Memory B cell (primary cell): ENCODE measurements at regions not wholly inside any gene's neighbourhood (a gene's known extent, or its start where the extent isn't known, plus 50 kb on each side); places are given as distances from the start of the nearest gene placed in this dataset.
"Not testable (repeated sequence)": the region's sequence is repeated elsewhere in the genome, so short reads cannot be mapped to it uniquely, and the experiment has no call there.

Experiments used
- ATAC-seq: fragments of 150-1000 bp; cut with Tn5 transposase; 2 replicates; pipeline ENCODE4 v1.10.0; 2021; ENCODE audit warnings: low read depth, mild to moderate bottlenecking, moderate library complexity
- DNase-seq, 2 donors: peaks; one replicate each; pipeline ENCODE4 v3.0.0; 2022; ENCODE audit warnings: low spot score in 2 of 2
- H3K27ac Mint-ChIP-seq: one replicate; pipeline ENCODE4 v1.8.0; 2022; ENCODE audit warnings: mild to moderate bottlenecking, moderate library complexity, mixed read lengths
- H3K27me3 Mint-ChIP-seq: one replicate; pipeline ENCODE4 v1.8.0; 2022; ENCODE audit warnings: mixed read lengths
- H3K36me3 Mint-ChIP-seq: one replicate; pipeline ENCODE4 v1.8.0; 2022; ENCODE audit warnings: mild to moderate bottlenecking, mixed read lengths
- H3K4me1 Mint-ChIP-seq: one replicate; pipeline ENCODE4 v1.8.0; 2022; ENCODE audit warnings: mixed read lengths
- H3K4me3 Mint-ChIP-seq: one replicate; pipeline ENCODE4 v1.8.0; 2022; ENCODE audit warnings: mild to moderate bottlenecking, moderate library complexity, mixed read lengths
- H3K9me3 Mint-ChIP-seq: one replicate; pipeline ENCODE4 v1.8.0; 2022; ENCODE audit warnings: mixed read lengths

DNA sequence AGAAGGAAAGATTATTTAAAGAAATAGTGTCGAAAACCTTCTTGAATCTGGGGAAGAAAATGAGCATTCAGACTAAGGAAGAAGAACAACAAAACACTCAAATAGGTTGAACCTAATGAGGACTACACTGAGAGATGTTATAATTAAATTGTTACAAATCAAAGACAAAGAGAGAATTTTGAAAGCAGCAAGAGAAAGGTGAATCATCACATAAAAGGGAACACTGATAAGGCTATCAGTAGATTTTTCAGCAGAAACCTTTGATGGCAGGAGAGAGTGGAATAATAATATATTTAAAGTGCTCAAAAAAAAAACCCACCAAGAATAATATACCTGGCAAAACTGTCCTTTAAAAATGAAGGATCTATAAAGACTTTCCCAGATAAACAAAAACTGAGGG lies 114.9 kb downstream of the AREG start:
- H3K36me3 Mint-ChIP-seq, result no peaks in the 10 kb centered on the region
- H3K4me3 Mint-ChIP-seq, result no peak overlapping the region
- peaks cover 2% of the 10 kb centered on the region for H3K27me3 Mint-ChIP-seq
- no peak for DNase-seq
- H3K4me1 Mint-ChIP-seq, result no peaks in the 10 kb centered on the region
- no peak overlapping the region for H3K27ac Mint-ChIP-seq
- peaks cover 7% of the 10 kb centered on the region for H3K9me3 Mint-ChIP-seq
- ATAC-seq, result peak; percentile 21

DNA sequence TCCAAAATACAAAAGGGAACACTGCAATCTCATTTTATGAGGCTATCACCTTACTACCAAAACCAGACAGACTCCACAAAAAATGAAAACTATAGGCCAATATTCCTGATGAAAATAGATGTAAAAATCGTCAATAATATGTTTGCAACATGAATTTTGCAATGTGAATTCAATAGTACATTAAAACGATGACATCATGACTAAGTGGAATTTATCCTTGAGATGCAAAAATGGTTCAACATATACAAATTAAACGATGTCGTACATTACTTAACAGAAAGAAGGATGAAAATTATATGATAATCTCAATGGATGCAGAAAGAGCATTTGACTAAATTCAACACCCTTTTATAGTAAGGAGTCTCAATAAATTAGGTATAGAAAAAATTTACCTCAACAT lies 123.0 kb downstream of the AREG start:
- H3K9me3 Mint-ChIP-seq, result peaks cover 12% of the 10 kb centered on the region
- H3K27me3 Mint-ChIP-seq, result peaks cover 2% of the 10 kb centered on the region
- H3K27ac Mint-ChIP-seq, result no peak overlapping the region
- H3K4me3 Mint-ChIP-seq, result no peak overlapping the region
- DNase-seq, result no peak
- no peaks in the 10 kb centered on the region for H3K4me1 Mint-ChIP-seq
- peaks cover 1% of the 10 kb centered on the region for H3K36me3 Mint-ChIP-seq
- no peak for ATAC-seq

DNA sequence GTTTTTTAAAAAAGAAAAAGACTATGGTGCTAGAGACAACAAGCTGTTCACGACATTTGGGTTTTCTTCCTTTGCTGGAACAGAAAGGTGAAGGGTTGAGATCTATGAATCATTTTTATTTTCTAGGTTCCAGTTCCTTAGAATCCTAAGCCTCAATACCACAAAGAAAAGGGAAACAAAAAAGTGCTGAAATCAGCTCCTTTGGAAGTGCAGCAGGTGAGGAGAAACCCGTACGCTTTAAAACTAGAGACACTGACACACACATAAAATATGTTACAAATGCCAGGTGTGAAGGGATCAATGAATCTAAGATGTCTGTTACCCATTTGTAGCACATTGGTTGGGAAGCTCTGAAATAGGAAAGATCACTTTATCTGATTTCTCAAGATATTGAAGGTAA lies 125.2 kb downstream of the AREG start:
- ATAC-seq (no peak), DNase-seq (no peak)
- Mint-ChIP-seq H3K4me3 (no peak overlapping the region), H3K36me3 (peaks cover 1% of the 10 kb centered on the region), H3K4me1 (no peaks in the 10 kb centered on the region), H3K27me3 (peaks cover 4% of the 10 kb centered on the region), H3K27ac (no peak overlapping the region), H3K9me3 (peaks cover 9% of the 10 kb centered on the region)

DNA sequence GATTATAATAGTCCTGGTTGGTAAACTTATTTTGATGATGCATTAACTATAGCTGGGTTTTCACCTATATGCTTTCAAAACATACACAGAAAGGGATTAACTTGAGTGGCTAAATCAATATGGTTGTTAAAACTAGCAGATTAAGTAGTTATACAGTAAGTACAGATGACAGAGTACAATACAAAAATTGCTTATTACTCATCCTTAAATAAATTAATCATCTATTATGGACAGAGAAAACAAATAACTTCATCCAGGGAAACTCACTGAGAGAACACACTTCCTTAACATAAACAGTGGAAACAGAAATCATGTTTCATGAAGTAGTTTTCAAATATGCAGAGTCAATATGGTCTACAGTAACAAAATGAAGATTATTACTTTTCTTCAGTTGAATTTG lies 133.4 kb downstream of the AREG start:
- H3K4me1 Mint-ChIP-seq, result no peaks in the 10 kb centered on the region
- H3K9me3 Mint-ChIP-seq, result no peaks in the 10 kb centered on the region
- H3K36me3 Mint-ChIP-seq, result no peaks in the 10 kb centered on the region
- peaks cover 4% of the 10 kb centered on the region for H3K27me3 Mint-ChIP-seq
- H3K4me3 Mint-ChIP-seq, result no peak overlapping the region
- DNase-seq (no peak), ATAC-seq (no peak)
- H3K27ac Mint-ChIP-seq, result no peak overlapping the region

DNA sequence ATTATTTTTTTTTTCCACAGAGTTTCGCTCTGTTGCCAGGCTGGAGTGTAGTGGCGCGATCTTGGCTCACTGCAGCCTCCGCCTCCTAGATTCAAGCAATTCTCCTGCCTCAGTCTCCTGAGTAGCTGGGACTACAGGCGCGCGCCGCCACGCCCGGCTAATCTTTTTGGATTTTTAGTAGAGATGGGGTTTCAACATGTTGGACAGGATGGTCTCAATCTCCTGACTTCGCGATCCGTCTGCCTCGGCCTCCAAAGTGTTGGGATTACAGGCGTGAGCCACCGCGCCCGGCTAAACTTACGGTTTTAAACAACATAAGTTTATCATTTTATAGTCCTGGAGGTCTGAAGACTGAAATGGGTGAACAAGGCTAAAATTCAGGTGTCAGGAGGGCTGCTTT lies 133.9 kb downstream of the AREG start:
- not testable (repeated sequence) for H3K27me3 Mint-ChIP-seq, H3K27ac Mint-ChIP-seq, H3K4me1 Mint-ChIP-seq, ATAC-seq, H3K4me3 Mint-ChIP-seq, H3K9me3 Mint-ChIP-seq, DNase-seq, H3K36me3 Mint-ChIP-seq

DNA sequence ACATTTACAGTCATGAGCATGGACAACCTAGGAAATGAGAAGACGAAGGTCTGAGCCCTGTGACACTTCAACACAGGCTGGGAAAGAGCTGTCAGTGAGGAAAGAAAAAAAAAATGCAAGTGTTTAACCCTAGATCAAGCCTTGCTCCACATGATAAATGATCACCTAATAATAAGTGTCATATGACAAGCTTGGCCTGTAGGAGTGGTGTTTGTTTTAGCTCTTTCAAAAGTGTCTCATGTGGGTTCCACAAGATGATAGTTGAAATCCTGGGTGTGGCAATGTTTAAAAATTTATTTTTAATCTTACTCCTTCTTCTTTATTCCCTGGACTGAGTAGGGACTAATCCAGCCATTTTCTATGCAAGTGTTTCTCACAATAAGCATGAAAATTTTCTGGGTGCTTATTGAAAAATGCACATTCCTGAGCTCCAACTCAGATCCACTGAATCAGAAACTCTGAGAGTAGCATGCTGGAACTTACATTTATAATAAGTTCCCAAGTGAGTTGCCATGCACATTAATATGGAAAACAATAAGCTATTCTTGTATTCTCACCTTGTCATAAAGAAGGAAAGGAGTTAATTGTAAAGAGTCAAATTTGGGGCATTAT lies 138.3 kb downstream of the AREG start:
- Mint-ChIP-seq H3K36me3 (no peaks in the 10 kb centered on the region), H3K27ac (no peak overlapping the region), H3K27me3 (no peaks in the 10 kb centered on the region), H3K4me3 (no peak overlapping the region), H3K9me3 (no peaks in the 10 kb centered on the region), H3K4me1 (no peaks in the 10 kb centered on the region)
- ATAC-seq (no peak), DNase-seq (no peak)

DNA sequence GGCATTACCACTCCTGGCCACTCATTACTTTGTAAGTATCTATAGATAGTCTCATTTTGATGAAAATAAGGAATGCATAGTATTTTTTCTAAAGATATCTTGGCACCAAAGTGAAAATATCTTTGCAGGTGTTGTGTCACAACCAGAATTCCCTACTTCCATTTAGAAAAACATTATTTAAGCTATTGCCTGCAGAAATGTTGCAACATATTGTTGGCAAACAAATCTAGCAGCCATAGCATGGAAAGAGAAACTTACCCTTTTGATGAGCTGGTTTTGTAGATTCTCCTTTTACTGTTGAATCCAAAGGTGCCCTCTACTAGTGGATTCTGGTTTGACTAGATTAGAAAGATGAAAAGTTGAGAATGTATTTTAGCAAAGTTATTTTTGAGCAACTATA lies 138.8 kb downstream of the AREG start:
- no peak for DNase-seq
- H3K4me1 Mint-ChIP-seq, result no peaks in the 10 kb centered on the region
- H3K9me3 Mint-ChIP-seq, result no peaks in the 10 kb centered on the region
- no peaks in the 10 kb centered on the region for H3K27me3 Mint-ChIP-seq
- ATAC-seq, result no peak
- no peaks in the 10 kb centered on the region for H3K36me3 Mint-ChIP-seq
- no peak overlapping the region for H3K27ac Mint-ChIP-seq
- H3K4me3 Mint-ChIP-seq, result no peak overlapping the region

DNA sequence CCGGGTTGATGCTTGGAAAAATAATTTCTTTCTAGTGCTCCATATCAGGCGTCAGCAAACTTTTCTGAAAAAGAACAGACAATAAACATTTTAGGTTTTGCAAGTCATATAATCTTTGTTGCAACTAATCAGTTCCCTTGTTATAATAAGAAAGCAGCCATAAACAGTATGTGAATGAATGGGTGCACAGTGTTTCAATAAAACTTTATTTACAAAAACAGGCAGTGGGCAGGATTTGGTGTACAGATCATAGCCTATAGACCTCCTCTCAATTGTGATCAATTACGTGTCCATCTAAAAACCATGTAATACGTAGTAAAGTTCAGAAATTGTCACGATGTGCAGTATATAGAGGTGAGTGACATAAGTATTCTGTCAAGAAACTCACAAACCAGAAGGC lies 143.4 kb downstream of the AREG start:
- no peak overlapping the region for H3K27ac Mint-ChIP-seq

DNA sequence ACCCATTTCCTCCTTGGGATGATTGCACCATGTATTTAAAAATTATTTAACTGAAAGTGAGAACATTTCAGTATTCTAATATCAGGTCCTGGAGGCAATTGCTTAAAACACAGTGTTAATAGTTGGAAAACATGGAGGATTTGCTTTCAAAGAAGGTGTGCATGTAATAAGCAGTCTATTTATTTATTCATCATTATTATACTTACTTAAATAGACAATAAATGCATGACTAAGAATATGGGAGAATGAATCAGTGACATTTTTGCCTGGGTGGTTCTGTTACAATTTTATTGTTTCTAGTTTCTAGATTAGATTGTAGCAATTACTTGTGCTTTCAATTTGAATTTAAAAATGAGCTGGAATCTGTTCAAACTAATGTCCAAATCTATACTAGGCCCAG lies 145.5 kb downstream of the AREG start:
- no peak overlapping the region for H3K4me3 Mint-ChIP-seq
- DNase-seq (no peak), ATAC-seq (no peak)
- H3K27me3 Mint-ChIP-seq, result peaks cover 1% of the 10 kb centered on the region
- H3K36me3 Mint-ChIP-seq, result no peaks in the 10 kb centered on the region
- H3K9me3 Mint-ChIP-seq, result no peaks in the 10 kb centered on the region
- H3K27ac Mint-ChIP-seq, result no peak overlapping the region
- H3K4me1 Mint-ChIP-seq, result no peaks in the 10 kb centered on the region

More for the DNA sequence above, 143.4 kb downstream of the AREG start:
- no peaks in the 10 kb centered on the region for H3K4me1 Mint-ChIP-seq
- H3K4me3 Mint-ChIP-seq, result no peak overlapping the region
- no peak for ATAC-seq
- no peak for DNase-seq
- no peaks in the 10 kb centered on the region for H3K9me3 Mint-ChIP-seq
- H3K36me3 Mint-ChIP-seq, result no peaks in the 10 kb centered on the region
- peaks cover 1% of the 10 kb centered on the region for H3K27me3 Mint-ChIP-seq

DNA sequence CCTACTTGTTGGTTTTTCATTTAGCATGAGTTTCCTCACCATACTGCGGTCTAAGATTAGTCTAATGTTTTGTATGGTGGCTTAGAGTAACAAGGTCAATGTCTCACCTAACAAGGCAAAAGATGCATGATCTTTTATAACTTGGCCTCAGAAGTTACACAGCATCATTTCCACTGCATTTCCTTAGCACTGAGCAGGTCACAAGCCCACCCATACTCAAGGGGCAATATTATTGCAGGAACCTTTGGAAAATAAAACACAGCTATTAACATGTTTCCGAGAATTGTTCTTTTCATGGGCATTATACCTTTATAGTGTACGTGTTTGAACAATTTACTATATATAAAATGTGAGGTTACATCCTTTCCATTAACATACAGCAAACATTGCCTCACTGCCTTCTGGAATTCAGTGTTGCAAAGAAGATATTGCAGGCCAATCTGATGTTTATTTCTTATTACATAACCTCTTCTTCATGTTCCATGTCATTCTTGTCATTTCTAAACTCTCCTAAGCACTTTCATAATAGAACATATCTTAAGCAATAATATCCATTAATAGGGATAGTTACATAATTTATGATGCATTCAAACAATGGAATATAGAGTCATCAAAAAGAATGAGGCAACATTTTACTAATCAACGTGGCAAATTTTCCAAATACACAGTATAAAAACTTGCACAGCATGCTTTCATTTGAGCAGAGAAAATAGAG lies 153.8 kb downstream of the AREG start:
- DNase-seq (no peak), ATAC-seq (no peak)
- H3K36me3 Mint-ChIP-seq, result no peaks in the 10 kb centered on the region
- H3K27me3 Mint-ChIP-seq, result peaks cover 1% of the 10 kb centered on the region
- H3K27ac Mint-ChIP-seq, result no peak overlapping the region
- H3K4me1 Mint-ChIP-seq, result no peaks in the 10 kb centered on the region
- H3K9me3 Mint-ChIP-seq, result peaks cover 9% of the 10 kb centered on the region
- H3K4me3 Mint-ChIP-seq, result no peak overlapping the region

DNA sequence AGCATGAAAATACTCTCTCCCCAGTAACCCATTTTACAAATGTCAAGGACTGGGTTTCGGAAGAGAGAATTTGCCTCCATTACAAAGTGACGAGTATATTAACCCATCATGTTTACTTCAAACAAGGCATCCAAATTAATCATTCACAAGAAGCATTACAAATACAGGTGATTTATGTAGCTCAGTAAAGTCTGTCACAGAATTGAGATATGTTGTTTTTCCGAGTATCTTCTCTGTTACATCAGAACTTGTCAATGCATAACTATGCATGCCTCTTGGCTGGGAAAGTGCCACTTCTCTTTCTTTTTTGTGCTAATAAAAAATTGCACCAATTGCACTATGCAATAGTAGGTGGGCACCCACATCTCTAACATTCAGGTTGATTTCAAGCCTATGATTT lies 158.2 kb downstream of the AREG start:
- ATAC-seq (no peak), DNase-seq (no peak)
- no peaks in the 10 kb centered on the region for H3K36me3 Mint-ChIP-seq
- H3K27ac Mint-ChIP-seq, result no peak overlapping the region
- no peak overlapping the region for H3K4me3 Mint-ChIP-seq
- H3K9me3 Mint-ChIP-seq, result peaks cover 5% of the 10 kb centered on the region
- H3K4me1 Mint-ChIP-seq, result no peaks in the 10 kb centered on the region
- H3K27me3 Mint-ChIP-seq, result peaks cover 6% of the 10 kb centered on the region

DNA sequence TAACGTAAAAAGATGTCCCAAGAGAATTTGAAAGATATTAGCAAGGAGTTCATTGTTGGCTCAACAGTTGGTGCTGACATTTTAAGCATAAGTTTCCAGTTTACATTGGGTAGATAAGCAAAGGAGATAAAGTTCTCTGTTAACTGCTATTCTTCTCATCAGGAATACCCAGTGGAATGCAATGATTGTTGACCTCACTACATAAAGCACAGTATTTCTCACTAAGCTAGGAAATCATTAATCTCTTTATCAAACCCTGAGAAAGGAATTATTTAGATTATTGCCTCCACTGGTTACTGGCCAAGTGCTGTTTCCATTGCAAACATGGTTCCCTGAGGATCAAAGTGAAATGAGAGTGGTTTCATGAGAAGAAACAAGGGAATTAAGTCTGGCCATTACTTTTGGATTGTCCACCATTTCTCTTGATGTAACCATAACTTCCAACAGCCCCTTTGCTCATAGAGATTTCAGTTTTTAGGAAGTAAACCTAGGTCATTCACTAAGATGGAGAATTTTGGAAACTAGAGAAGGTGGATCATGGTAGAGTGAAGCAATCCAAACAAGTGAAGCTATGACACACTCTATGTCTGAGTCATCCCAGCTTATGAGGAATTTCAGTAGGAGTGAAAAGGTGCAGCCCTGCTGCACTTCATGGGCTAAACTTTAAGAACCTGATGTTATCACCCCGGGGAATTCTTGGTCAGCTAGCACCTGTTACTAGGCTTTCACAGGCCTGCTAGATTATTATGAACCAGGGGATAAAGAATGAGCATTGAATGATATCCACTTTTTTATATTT lies 163.4 kb downstream of the AREG start:
- DNase-seq (no peak), ATAC-seq (no peak)
- H3K36me3 Mint-ChIP-seq, result no peaks in the 10 kb centered on the region
- no peaks in the 10 kb centered on the region for H3K4me1 Mint-ChIP-seq
- no peak overlapping the region for H3K27ac Mint-ChIP-seq
- peaks cover 3% of the 10 kb centered on the region for H3K9me3 Mint-ChIP-seq
- H3K4me3 Mint-ChIP-seq, result no peak overlapping the region
- H3K27me3 Mint-ChIP-seq, result peaks cover 10% of the 10 kb centered on the region

DNA sequence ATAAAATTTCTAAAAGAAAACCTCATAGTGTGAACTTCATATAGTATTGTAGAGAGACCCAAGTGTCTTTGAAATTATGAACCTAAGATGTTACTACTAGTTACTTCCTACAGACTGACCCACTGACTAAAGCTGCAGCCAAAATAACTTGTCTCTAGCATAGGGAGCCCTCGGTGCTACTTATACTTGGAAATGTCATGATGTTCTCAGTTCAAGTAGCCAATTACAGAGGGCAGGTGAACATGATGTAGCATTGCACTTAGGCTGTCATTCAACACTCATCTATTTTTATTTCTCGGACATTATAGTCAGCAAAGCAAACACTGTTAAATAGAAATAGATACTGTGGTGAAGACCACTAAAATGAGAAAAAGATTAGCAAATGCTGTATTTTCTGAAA lies 165.6 kb downstream of the AREG start:
- Mint-ChIP-seq H3K36me3 (no peaks in the 10 kb centered on the region), H3K9me3 (peaks cover 3% of the 10 kb centered on the region), H3K27me3 (peaks cover 12% of the 10 kb centered on the region), H3K27ac (no peak overlapping the region), H3K4me3 (no peak overlapping the region), H3K4me1 (no peaks in the 10 kb centered on the region)
- DNase-seq (no peak), ATAC-seq (no peak)

DNA sequence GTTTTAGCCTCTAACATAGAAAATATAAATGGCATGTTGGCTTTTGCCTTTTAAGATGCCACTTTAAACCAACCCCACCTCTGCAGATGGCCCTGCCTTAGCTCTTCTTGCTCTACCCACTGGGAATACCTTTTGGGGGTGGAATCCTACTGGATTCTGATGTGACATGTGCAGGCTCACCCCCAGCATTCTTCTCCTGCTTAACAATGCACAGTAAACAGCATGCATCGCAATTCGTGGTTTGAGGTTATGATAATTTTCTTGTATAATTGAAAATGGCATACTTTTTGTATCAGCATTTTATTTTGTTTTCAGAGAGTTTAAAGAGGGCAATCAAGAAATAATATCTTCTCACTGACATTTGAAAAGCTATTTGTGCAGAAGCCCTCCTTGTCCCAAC lies 167.9 kb downstream of the AREG start:
- Mint-ChIP-seq H3K4me3 (no peak overlapping the region), H3K36me3 (no peaks in the 10 kb centered on the region), H3K4me1 (no peaks in the 10 kb centered on the region), H3K27ac (no peak overlapping the region), H3K9me3 (no peaks in the 10 kb centered on the region), H3K27me3 (peaks cover 7% of the 10 kb centered on the region)
- no peak for ATAC-seq
- DNase-seq, result no peak
